ENCODE measurements at regions not wholly inside any gene's neighbourhood (a gene's known extent, or its start where the extent isn't known, plus 50 kb on each side); places are given as distances from the start of the nearest gene placed in this dataset.

DNA sequence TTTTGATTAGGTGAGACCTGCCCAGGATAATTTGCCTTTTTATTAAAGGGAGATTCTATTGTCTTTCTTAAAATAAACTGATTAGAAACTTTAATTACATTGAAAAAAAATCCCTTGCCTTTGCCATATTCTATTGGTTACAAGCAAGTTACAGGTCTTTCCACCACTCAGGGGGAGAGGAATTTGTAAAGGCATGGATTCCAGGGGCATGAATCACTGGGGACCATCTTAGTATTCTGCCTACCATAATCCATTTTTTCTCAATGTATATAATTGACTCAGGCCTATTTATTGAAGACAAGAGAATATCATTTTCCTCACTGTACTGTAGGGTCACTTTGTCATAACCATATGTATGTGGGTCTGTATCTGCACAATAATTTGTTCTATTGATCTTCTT lies 124.3 kb upstream of the PDE4B start:
- Mint-ChIP-seq H3K4me3 (no peak overlapping the region), H3K9me3 (peaks cover 8% of the 10 kb centered on the region), H3K27ac (no peak overlapping the region), H3K4me1 (no peaks in the 10 kb centered on the region), H3K27me3 (ENCODE audit: insufficient read depth, low read depth) (peaks cover 2% of the 10 kb centered on the region), H3K36me3 (no peaks in the 10 kb centered on the region)
- Histone ChIP-seq H3K27ac (no peak overlapping the region), H4K20me1 (ENCODE audit: low read depth) (no peaks in the 10 kb centered on the region), H3K4me2 (no peak overlapping the region), H2AFZ (replicated peaks) (no peak overlapping the region), H3K9ac (no peak overlapping the region), H3K27me3 (no peaks in the 10 kb centered on the region), H3K4me3 (no peak overlapping the region), H3K9me3 (ENCODE audit: low read depth) (peaks cover 6% of the 10 kb centered on the region), H3K79me2 (ENCODE audit: low read depth) (no peaks in the 10 kb centered on the region), H3F3A (ENCODE audit: low read depth) (no peaks in the 10 kb centered on the region), H3K4me1 (no peaks in the 10 kb centered on the region), H3K36me3 (no peaks in the 10 kb centered on the region)
- no peak for DNase-seq (ENCODE audit: low spot score)
- TF ChIP-seq, protein P1, sequence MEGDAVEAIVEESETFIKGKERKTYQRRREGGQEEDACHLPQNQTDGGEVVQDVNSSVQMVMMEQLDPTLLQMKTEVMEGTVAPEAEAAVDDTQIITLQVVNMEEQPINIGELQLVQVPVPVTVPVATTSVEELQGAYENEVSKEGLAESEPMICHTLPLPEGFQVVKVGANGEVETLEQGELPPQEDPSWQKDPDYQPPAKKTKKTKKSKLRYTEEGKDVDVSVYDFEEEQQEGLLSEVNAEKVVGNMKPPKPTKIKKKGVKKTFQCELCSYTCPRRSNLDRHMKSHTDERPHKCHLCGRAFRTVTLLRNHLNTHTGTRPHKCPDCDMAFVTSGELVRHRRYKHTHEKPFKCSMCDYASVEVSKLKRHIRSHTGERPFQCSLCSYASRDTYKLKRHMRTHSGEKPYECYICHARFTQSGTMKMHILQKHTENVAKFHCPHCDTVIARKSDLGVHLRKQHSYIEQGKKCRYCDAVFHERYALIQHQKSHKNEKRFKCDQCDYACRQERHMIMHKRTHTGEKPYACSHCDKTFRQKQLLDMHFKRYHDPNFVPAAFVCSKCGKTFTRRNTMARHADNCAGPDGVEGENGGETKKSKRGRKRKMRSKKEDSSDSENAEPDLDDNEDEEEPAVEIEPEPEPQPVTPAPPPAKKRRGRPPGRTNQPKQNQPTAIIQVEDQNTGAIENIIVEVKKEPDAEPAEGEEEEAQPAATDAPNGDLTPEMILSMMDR (IDR thresholded peaks at IDR 0.05), result no peak
- TF ChIP-seq EZH2 (IDR thresholded peaks at IDR 0.05), result no peak
- no peak for TF ChIP-seq EZH2phosphoT487 (IDR thresholded peaks at IDR 0.05)

DNA sequence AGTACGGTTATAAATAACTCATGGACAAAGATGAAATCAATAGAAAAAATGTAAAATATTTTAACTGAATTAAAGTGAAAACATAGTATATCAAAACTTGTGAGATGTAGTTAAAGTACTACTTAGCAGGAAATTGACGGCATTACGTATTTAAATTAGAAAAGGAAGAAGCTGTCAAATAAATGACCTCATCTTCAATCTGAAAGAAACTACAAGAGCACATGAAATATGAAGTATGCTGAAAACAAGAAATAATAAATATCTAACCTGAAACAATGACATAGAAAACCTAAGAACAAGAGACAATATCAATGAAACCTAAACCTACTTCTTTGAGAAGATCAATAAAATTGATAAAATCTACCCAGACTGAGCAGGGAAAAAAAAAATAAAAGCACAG lies 122.2 kb upstream of the PDE4B start:
- H3K9me3 ChIP-seq (ENCODE audit: low read depth), result peaks cover 6% of the 10 kb centered on the region
- H3K4me1 ChIP-seq, result no peaks in the 10 kb centered on the region
- H3F3A ChIP-seq (ENCODE audit: low read depth), result no peaks in the 10 kb centered on the region
- H3K4me3 ChIP-seq, result no peak overlapping the region
- H3K27me3 Mint-ChIP-seq (ENCODE audit: insufficient read depth, low read depth), result peaks cover 2% of the 10 kb centered on the region
- no peaks in the 10 kb centered on the region for H3K79me2 ChIP-seq (ENCODE audit: low read depth)
- no peaks in the 10 kb centered on the region for H3K36me3 ChIP-seq
- TF ChIP-seq EZH2 (IDR thresholded peaks at IDR 0.05) (no peak), EZH2phosphoT487 (IDR thresholded peaks at IDR 0.05) (no peak)
- TF ChIP-seq, protein P1 (IDR thresholded peaks at IDR 0.05), result no peak
- H3K27me3 ChIP-seq, result no peaks in the 10 kb centered on the region
- no peak overlapping the region for H3K27ac Mint-ChIP-seq
- no peaks in the 10 kb centered on the region for H4K20me1 ChIP-seq (ENCODE audit: low read depth)
- no peak overlapping the region for H3K4me2 ChIP-seq
- no peaks in the 10 kb centered on the region for H3K36me3 Mint-ChIP-seq
- no peak for DNase-seq (ENCODE audit: low spot score)
- H3K4me1 Mint-ChIP-seq, result no peaks in the 10 kb centered on the region
- no peak overlapping the region for H3K4me3 Mint-ChIP-seq
- H3K9me3 Mint-ChIP-seq, result peaks cover 8% of the 10 kb centered on the region
- no peak overlapping the region for H3K9ac ChIP-seq
- H2AFZ ChIP-seq (replicated peaks), result no peak overlapping the region
- H3K27ac ChIP-seq, result no peak overlapping the region

- Histone ChIP-seq H3K27me3 (no peaks in the 10 kb centered on the region), H3K27ac (no peak overlapping the region), H3K4me1 (no peaks in the 10 kb centered on the region), H3K4me3 (no peak overlapping the region), H3K9ac (no peak overlapping the region), H3F3A (ENCODE audit: low read depth) (no peaks in the 10 kb centered on the region), H3K4me2 (no peak overlapping the region), H3K79me2 (ENCODE audit: low read depth) (no peaks in the 10 kb centered on the region), H4K20me1 (ENCODE audit: low read depth) (no peaks in the 10 kb centered on the region), H3K9me3 (ENCODE audit: low read depth) (no peaks in the 10 kb centered on the region), H2AFZ (replicated peaks) (no peak overlapping the region), H3K36me3 (no peaks in the 10 kb centered on the region)
- Mint-ChIP-seq H3K36me3 (no peaks in the 10 kb centered on the region), H3K27me3 (ENCODE audit: insufficient read depth, low read depth) (no peaks in the 10 kb centered on the region), H3K4me1 (no peaks in the 10 kb centered on the region), H3K27ac (no peak overlapping the region), H3K4me3 (no peak overlapping the region), H3K9me3 (no peaks in the 10 kb centered on the region)
- TF ChIP-seq EZH2 (IDR thresholded peaks at IDR 0.05) (no peak), EZH2phosphoT487 (IDR thresholded peaks at IDR 0.05) (no peak)
- TF ChIP-seq, protein P1 (IDR thresholded peaks at IDR 0.05), result no peak
- DNase-seq (ENCODE audit: low spot score), result no peak
Observed at GRCh38 chr1:65674522-65674921, 118.2 kb upstream of the PDE4B start.

All from neural progenitor cell (in vitro differentiated cells).